HG03159 (cell line): ENCODE measurements at regions not wholly inside any gene's neighbourhood (a gene's known extent, or its start where the extent isn't known, plus 50 kb on each side); places are given as distances from the start of the nearest gene placed in this dataset.

Experiments
- ATAC-seq: cut with Tn5 transposase; IDR thresholded peaks from one replicate; pipeline ENCODE4 v1.9.1; 2021; ENCODE audit warnings: mild to moderate bottlenecking, moderate library complexity; ENCODE audit not compliant: unreplicated experiment

GRCh38 chr3:8239095-8239494, 262.5 kb upstream of the LMCD1 start:
- ATAC-seq: no peak

GRCh38 chr3:8239718-8240695, 261.6 kb upstream of the LMCD1 start:
- peak; percentile 100 for ATAC-seq

GRCh38 chr3:8246070-8246469, 255.6 kb upstream of the LMCD1 start:
- ATAC-seq: no peak

GRCh38 chr3:8253201-8253600, 248.4 kb upstream of the LMCD1 start:
- no peak for ATAC-seq

- ATAC-seq: no peak
These were observed 247.1 kb upstream of the LMCD1 start for GRCh38 chr3:8254489-8254888.

GRCh38 chr3:8255725-8256124, 245.9 kb upstream of the LMCD1 start:
- ATAC-seq: no peak

GRCh38 chr3:8256441-8257071, 245.1 kb upstream of the LMCD1 start:
- no peak for ATAC-seq

- ATAC-seq: no peak
These were observed 240.6 kb upstream of the LMCD1 start for GRCh38 chr3:8261018-8261417.

- no peak for ATAC-seq
These were observed 234.9 kb upstream of the LMCD1 start for GRCh38 chr3:8266730-8267131.

- ATAC-seq: no peak
These were observed 228.1 kb upstream of the LMCD1 start for GRCh38 chr3:8273479-8273878.

- no peak for ATAC-seq
These were observed 225.6 kb upstream of the LMCD1 start for GRCh38 chr3:8276056-8276455.

GRCh38 chr3:8276506-8276905, 225.1 kb upstream of the LMCD1 start:
- ATAC-seq: no peak

- ATAC-seq: no peak
These were observed 223.2 kb upstream of the LMCD1 start for GRCh38 chr3:8278448-8278847.

- no peak for ATAC-seq
These were observed 222.1 kb upstream of the LMCD1 start for GRCh38 chr3:8279476-8279875.

- ATAC-seq: no peak
These were observed 221.6 kb upstream of the LMCD1 start for GRCh38 chr3:8279886-8280550.

GRCh38 chr3:8282541-8283165, 219.0 kb upstream of the LMCD1 start:
- no peak for ATAC-seq

GRCh38 chr3:8283193-8283592, 218.4 kb upstream of the LMCD1 start:
- ATAC-seq: no peak

- no peak for ATAC-seq
These were observed 215.5 kb upstream of the LMCD1 start for GRCh38 chr3:8286086-8286485.

- ATAC-seq: no peak
These were observed 214.9 kb upstream of the LMCD1 start for GRCh38 chr3:8286749-8287148.

GRCh38 chr3:8290611-8291010, 211.0 kb upstream of the LMCD1 start:
- ATAC-seq: no peak

- ATAC-seq: no peak
These were observed 205.2 kb upstream of the LMCD1 start for GRCh38 chr3:8296461-8296860.
